ENCODE measurements at regions not wholly inside any gene's neighbourhood (a gene's known extent, or its start where the extent isn't known, plus 50 kb on each side); places are given as distances from the start of the nearest gene placed in this dataset.

DNA sequence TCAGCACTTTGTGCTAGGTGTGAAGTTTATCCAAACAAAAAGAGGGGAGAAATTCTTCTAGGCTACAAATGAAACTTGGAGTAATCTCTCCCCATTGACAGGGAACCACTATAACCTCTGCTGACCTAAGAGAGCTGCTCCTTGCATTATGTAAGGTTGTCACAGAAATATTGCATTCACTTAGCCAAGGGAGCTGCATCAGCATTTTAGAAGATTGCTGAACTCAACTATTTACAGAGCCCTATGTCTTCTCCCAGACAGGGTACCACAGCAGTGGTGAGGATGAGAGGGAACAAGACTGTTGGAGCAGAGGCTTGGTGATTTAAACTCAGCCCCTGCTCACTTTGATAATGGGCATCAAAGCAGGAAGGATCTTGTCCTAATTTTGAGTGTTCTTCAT is 362.0 kb downstream of the TMEM38B start:
- Histone ChIP-seq H3K4me1 (no peaks in the 10 kb centered on the region), H3K36me3 (replicated peaks in 1 of 2; ENCODE audit: insufficient read depth in 1 of 2, low read depth in 2 of 2) (no peaks in the 10 kb centered on the region), H3K9me3 (no peaks in the 10 kb centered on the region), H3K4me3 (no peak overlapping the region), H3K27me3 (no peaks in the 10 kb centered on the region), H3K27ac (no peak overlapping the region)
- TF ChIP-seq, protein P1, sequence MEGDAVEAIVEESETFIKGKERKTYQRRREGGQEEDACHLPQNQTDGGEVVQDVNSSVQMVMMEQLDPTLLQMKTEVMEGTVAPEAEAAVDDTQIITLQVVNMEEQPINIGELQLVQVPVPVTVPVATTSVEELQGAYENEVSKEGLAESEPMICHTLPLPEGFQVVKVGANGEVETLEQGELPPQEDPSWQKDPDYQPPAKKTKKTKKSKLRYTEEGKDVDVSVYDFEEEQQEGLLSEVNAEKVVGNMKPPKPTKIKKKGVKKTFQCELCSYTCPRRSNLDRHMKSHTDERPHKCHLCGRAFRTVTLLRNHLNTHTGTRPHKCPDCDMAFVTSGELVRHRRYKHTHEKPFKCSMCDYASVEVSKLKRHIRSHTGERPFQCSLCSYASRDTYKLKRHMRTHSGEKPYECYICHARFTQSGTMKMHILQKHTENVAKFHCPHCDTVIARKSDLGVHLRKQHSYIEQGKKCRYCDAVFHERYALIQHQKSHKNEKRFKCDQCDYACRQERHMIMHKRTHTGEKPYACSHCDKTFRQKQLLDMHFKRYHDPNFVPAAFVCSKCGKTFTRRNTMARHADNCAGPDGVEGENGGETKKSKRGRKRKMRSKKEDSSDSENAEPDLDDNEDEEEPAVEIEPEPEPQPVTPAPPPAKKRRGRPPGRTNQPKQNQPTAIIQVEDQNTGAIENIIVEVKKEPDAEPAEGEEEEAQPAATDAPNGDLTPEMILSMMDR (IDR thresholded peaks at IDR 0.05), result no peak
- no peak for TF ChIP-seq POLR2A (IDR thresholded peaks at IDR 0.05)
- intact Hi-C loops (cut with DNase I), result no loop called here
- no peak for ATAC-seq
- no peak for DNase-seq

DNA sequence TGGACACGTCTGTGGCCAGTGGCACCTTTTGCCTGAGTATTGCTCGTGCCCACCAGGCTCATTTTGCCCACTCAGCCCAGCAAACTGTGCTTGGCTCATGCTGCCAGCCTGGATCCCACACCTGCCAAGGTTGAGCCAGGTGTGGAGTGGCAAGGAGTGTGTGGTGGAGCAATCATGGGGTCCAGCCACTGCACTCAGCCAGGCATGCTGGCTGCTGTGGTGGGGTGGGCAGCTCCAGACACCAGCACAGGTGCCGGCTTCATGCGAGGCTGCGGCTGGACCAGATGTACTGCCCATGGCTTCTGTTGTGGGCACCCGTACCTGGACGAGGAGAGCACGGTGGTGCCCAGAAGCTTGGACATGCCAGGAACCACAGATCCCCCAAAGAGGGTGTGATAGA is 364.1 kb downstream of the TMEM38B start:
- ATAC-seq (no peak), DNase-seq (no peak)
- TF ChIP-seq POLR2A (IDR thresholded peaks at IDR 0.05), result no peak
- TF ChIP-seq, protein P1 (IDR thresholded peaks at IDR 0.05), result no peak
- no peak overlapping the region for H3K27ac ChIP-seq
- no peaks in the 10 kb centered on the region for H3K9me3 ChIP-seq
- no peaks in the 10 kb centered on the region for H3K27me3 ChIP-seq
- no peak overlapping the region for H3K4me3 ChIP-seq
- intact Hi-C loops (cut with DNase I), result no loop called here
- no peaks in the 10 kb centered on the region for H3K36me3 ChIP-seq (replicated peaks in 1 of 2; ENCODE audit: insufficient read depth in 1 of 2, low read depth in 2 of 2)
- H3K4me1 ChIP-seq, result no peaks in the 10 kb centered on the region
- WGBS, 2 donors, result 58 to 76% methylated on average over 2 to 5 of the region's 8 CpGs

DNA sequence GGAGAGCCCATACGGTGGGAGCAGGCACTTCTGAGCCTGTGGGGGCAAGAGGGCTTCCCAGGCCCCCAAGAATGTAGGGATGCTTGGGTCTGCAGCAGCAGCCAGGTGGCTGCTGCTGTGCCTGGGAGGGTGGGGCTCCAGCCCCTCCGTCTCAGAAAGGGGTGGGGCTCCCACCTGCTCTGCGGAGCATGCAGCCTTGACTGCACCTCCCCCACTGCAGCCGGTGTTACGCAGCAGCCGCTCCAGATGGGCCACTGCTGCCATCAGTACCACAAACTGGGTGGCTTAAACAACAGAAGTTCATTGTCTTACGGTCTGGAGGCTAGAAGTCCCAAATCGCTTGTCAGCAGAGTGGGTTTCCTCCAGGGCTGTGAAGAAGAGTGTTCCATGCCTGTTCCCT is 365.5 kb downstream of the TMEM38B start:
- H3K27ac ChIP-seq, result no peak overlapping the region

GRCh38 chr9:106060885-106061284 is 366.5 kb downstream of the TMEM38B start:
- no peak overlapping the region for H3K27ac ChIP-seq
- no peak for ATAC-seq
- H3K27me3 ChIP-seq, result no peaks in the 10 kb centered on the region
- H3K9me3 ChIP-seq, result no peaks in the 10 kb centered on the region
- DNase-seq, result no peak
- no peak overlapping the region for H3K4me3 ChIP-seq
- TF ChIP-seq POLR2A (IDR thresholded peaks at IDR 0.05), result no peak
- TF ChIP-seq, protein P1 (IDR thresholded peaks at IDR 0.05), result no peak
- H3K4me1 ChIP-seq, result no peaks in the 10 kb centered on the region
- intact Hi-C loops (cut with DNase I), result no loop called here
- H3K36me3 ChIP-seq (replicated peaks in 1 of 2; ENCODE audit: insufficient read depth in 1 of 2, low read depth in 2 of 2), result no peaks in the 10 kb centered on the region

More for the DNA sequence above, 365.5 kb downstream of the TMEM38B start:
- no peak for ATAC-seq
- Histone ChIP-seq H3K36me3 (replicated peaks in 1 of 2; ENCODE audit: insufficient read depth in 1 of 2, low read depth in 2 of 2) (no peaks in the 10 kb centered on the region), H3K9me3 (no peaks in the 10 kb centered on the region), H3K4me1 (no peaks in the 10 kb centered on the region), H3K4me3 (no peak overlapping the region), H3K27me3 (no peaks in the 10 kb centered on the region)
- WGBS, 2 donors, result 74 to 83% methylated on average over 7 to 8 of the region's 8 CpGs
- DNase-seq, result no peak
- TF ChIP-seq, protein P1 (IDR thresholded peaks at IDR 0.05), result no peak
- TF ChIP-seq POLR2A (IDR thresholded peaks at IDR 0.05), result no peak
- intact Hi-C loops (cut with DNase I), result no loop called here

GRCh38 chr9:106062250-106062649 is 367.9 kb downstream of the TMEM38B start:
- H3K36me3 ChIP-seq (replicated peaks in 1 of 2; ENCODE audit: insufficient read depth in 1 of 2, low read depth in 2 of 2), result no peaks in the 10 kb centered on the region
- H3K9me3 ChIP-seq, result no peaks in the 10 kb centered on the region
- DNase-seq (no peak), ATAC-seq (no peak)
- no peak overlapping the region for H3K27ac ChIP-seq
- no peaks in the 10 kb centered on the region for H3K4me1 ChIP-seq
- H3K4me3 ChIP-seq, result no peak overlapping the region
- TF ChIP-seq, protein P1 (IDR thresholded peaks at IDR 0.05), result no peak
- no peak for TF ChIP-seq POLR2A (IDR thresholded peaks at IDR 0.05)
- H3K27me3 ChIP-seq, result no peaks in the 10 kb centered on the region
- intact Hi-C loops (cut with DNase I), result no loop called here
